ENCODE measurements at regions not wholly inside any gene's neighbourhood (a gene's known extent, or its start where the extent isn't known, plus 50 kb on each side); places are given as distances from the start of the nearest gene placed in this dataset.

GRCh38 chr20:24738981-24739633 lies 210.0 kb upstream of the CST7 start:
- ChIA-PET POLR2A (ENCODE audit: unreplicated experiment) (no interaction called here), CTCF (no interaction called here)
- BruUV-seq (replicated peaks): no TSS peak

GRCh38 chr20:24739746-24740145 lies 209.3 kb upstream of the CST7 start:
- H3F3A ChIP-seq (ENCODE audit: insufficient read depth, low read depth): no peaks in the 10 kb centered on the region
- intact Hi-C loops (cut with micrococcal nuclease; ENCODE audit: unreplicated experiment): no loop called here
- ChIA-PET CTCF (no interaction called here), POLR2A (ENCODE audit: unreplicated experiment) (no interaction called here)
- H3K4me1 ChIP-seq (replicated peaks; ENCODE audit: insufficient read depth): no peaks in the 10 kb centered on the region
- no peak overlapping the region for H2AFZ ChIP-seq
- H3K36me3 ChIP-seq (ENCODE audit: low read depth): no peaks in the 10 kb centered on the region
- no peak for TF ChIP-seq EZH2 (IDR thresholded peaks at IDR 0.05; ENCODE audit: low read depth)
- no peak for TF ChIP-seq CTCF (conservative IDR thresholded peaks at IDR 0.05)
- no peak overlapping the region for H3K4me3 ChIP-seq
- no peaks in the 10 kb centered on the region for H3K79me2 ChIP-seq (ENCODE audit: low read depth)
- no peak overlapping the region for H3K4me2 ChIP-seq
- no peaks in the 10 kb centered on the region for H3K9me2 ChIP-seq (ENCODE audit: insufficient read depth)
- no peak overlapping the region for H3K27ac ChIP-seq
- no peaks in the 10 kb centered on the region for H3K27me3 ChIP-seq (ENCODE audit: insufficient read depth, low read depth)
- BruUV-seq (replicated peaks): no TSS peak
- DNase-seq: no peak
- no peaks in the 10 kb centered on the region for H4K20me1 ChIP-seq (ENCODE audit: insufficient read depth)
- peaks cover 4% of the 10 kb centered on the region; the same call in 1 of the 2 replicates for H3K9me3 ChIP-seq (ENCODE audit: insufficient read depth, low read depth)

More at GRCh38 chr20:24738981-24739633, 210.0 kb upstream of the CST7 start:
- no peak overlapping the region for H2AFZ ChIP-seq
- no peaks in the 10 kb centered on the region for H3F3A ChIP-seq (ENCODE audit: insufficient read depth, low read depth)
- no peak for DNase-seq
- H3K4me1 ChIP-seq (replicated peaks; ENCODE audit: insufficient read depth): no peaks in the 10 kb centered on the region
- H3K27me3 ChIP-seq (ENCODE audit: insufficient read depth, low read depth): no peaks in the 10 kb centered on the region
- H4K20me1 ChIP-seq (ENCODE audit: insufficient read depth): no peaks in the 10 kb centered on the region
- TF ChIP-seq CTCF (conservative IDR thresholded peaks at IDR 0.05) (no peak), EZH2 (IDR thresholded peaks at IDR 0.05; ENCODE audit: low read depth) (no peak)
- H3K27ac ChIP-seq: no peak overlapping the region
- intact Hi-C loops (cut with micrococcal nuclease; ENCODE audit: unreplicated experiment): no loop called here
- no peaks in the 10 kb centered on the region for H3K9me2 ChIP-seq (ENCODE audit: insufficient read depth)
- H3K4me3 ChIP-seq: no peak overlapping the region
- H3K9me3 ChIP-seq (ENCODE audit: insufficient read depth, low read depth): peaks cover 4% of the 10 kb centered on the region; the same call in 1 of the 2 replicates
- no peak overlapping the region for H3K4me2 ChIP-seq
- H3K79me2 ChIP-seq (ENCODE audit: low read depth): no peaks in the 10 kb centered on the region
- no peaks in the 10 kb centered on the region for H3K36me3 ChIP-seq (ENCODE audit: low read depth)

GRCh38 chr20:24741493-24742072 lies 207.5 kb upstream of the CST7 start:
- Histone ChIP-seq H3K27ac (no peak overlapping the region), H3K4me2 (no peak overlapping the region), H3K9me2 (ENCODE audit: insufficient read depth) (no peaks in the 10 kb centered on the region), H3K27me3 (ENCODE audit: insufficient read depth, low read depth) (no peaks in the 10 kb centered on the region), H4K20me1 (ENCODE audit: insufficient read depth) (no peaks in the 10 kb centered on the region), H3K9me3 (ENCODE audit: insufficient read depth, low read depth) (peaks cover 4% of the 10 kb centered on the region; the same call in 1 of the 2 replicates), H3K4me3 (no peak overlapping the region), H3F3A (ENCODE audit: insufficient read depth, low read depth) (no peaks in the 10 kb centered on the region; the same call in 1 of the 2 replicates), H3K4me1 (replicated peaks; ENCODE audit: insufficient read depth) (peaks cover 14% of the 10 kb centered on the region), H3K79me2 (ENCODE audit: low read depth) (no peaks in the 10 kb centered on the region), H3K36me3 (ENCODE audit: low read depth) (no peaks in the 10 kb centered on the region), H2AFZ (no peak overlapping the region)
- POLR2A ChIA-PET (ENCODE audit: unreplicated experiment): no interaction called here
- DNase-seq: no peak
- intact Hi-C loops (cut with micrococcal nuclease; ENCODE audit: unreplicated experiment): no loop called here
- TF ChIP-seq CTCF (conservative IDR thresholded peaks at IDR 0.05) (no peak), EZH2 (IDR thresholded peaks at IDR 0.05; ENCODE audit: low read depth) (no peak)
- BruUV-seq (replicated peaks): no TSS peak
- CTCF ChIA-PET: no interaction called here

All from PC-9 (cell line).